ENCODE measurements at regions not wholly inside any gene's neighbourhood (a gene's known extent, or its start where the extent isn't known, plus 50 kb on each side); places are given as distances from the start of the nearest gene placed in this dataset.

DNA sequence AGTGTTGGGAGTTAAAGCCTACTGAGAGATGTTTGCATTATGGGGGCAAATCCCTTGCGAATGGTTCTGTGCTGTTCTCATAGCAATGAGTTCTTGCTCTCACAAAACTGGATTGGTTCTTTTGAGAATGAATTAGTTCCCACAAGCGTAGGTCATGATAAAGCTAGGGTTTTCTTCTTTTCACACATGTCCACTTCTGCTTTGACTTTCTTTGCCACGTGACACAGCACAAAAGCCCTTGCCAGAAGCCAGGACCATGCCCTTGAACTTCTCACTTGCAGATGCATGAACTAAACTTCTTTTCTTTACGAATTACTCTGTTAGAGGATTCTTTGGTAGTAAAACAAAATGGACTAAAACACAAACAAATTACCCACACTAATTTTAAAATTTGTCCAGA, 922.8 kb downstream of the EPHA7 start:
- no peak for DNase-seq
- TF ChIP-seq, protein P1, sequence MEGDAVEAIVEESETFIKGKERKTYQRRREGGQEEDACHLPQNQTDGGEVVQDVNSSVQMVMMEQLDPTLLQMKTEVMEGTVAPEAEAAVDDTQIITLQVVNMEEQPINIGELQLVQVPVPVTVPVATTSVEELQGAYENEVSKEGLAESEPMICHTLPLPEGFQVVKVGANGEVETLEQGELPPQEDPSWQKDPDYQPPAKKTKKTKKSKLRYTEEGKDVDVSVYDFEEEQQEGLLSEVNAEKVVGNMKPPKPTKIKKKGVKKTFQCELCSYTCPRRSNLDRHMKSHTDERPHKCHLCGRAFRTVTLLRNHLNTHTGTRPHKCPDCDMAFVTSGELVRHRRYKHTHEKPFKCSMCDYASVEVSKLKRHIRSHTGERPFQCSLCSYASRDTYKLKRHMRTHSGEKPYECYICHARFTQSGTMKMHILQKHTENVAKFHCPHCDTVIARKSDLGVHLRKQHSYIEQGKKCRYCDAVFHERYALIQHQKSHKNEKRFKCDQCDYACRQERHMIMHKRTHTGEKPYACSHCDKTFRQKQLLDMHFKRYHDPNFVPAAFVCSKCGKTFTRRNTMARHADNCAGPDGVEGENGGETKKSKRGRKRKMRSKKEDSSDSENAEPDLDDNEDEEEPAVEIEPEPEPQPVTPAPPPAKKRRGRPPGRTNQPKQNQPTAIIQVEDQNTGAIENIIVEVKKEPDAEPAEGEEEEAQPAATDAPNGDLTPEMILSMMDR (IDR thresholded peaks at IDR 0.05): no peak
- Mint-ChIP-seq H3K27me3 (no peaks in the 10 kb centered on the region), H3K36me3 (ENCODE audit: low read depth) (no peaks in the 10 kb centered on the region), H3K4me1 (ENCODE audit: low read depth) (no peaks in the 10 kb centered on the region), H3K9me3 (no peaks in the 10 kb centered on the region), H3K27ac (no peak overlapping the region), H3K4me3 (no peak overlapping the region)
- intact Hi-C loops (cut with micrococcal nuclease): no loop called here
- ATAC-seq: no peak
- POLR2A ChIA-PET: interaction anchor here (0.6 kb wide), 1 partner anchor 10 kb away, joined by 3 read pairs; no protein-coding TSS in a partner anchor
- CTCF ChIA-PET: no interaction called here

DNA sequence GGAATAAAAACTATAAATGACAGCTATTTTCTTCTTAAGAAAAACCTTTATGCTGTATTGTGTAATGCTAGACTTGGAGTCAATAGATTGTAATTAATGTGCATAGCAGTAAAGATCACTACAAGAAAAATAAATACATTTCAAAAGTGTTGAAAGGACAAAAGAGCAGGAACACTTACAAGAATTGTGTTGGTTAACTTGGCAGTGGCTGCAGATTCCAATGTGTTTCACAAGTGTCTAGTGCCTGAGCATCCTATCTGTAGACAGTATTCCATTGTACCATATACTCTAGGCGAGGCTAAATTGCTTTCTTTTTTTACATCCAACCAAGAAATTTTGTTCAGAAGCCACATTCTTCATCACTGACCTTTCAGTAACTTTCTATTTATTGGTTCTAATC, 924.1 kb downstream of the EPHA7 start:
- Mint-ChIP-seq H3K4me3 (no peak overlapping the region), H3K36me3 (ENCODE audit: low read depth) (no peaks in the 10 kb centered on the region), H3K9me3 (no peaks in the 10 kb centered on the region), H3K27me3 (no peaks in the 10 kb centered on the region), H3K4me1 (ENCODE audit: low read depth) (no peaks in the 10 kb centered on the region), H3K27ac (no peak overlapping the region)
- DNase-seq (no peak), ATAC-seq (no peak)
- TF ChIP-seq, protein P1 (IDR thresholded peaks at IDR 0.05): no peak
- ChIA-PET POLR2A (no interaction called here), CTCF (no interaction called here)
- intact Hi-C loops (cut with micrococcal nuclease): no loop called here

DNA sequence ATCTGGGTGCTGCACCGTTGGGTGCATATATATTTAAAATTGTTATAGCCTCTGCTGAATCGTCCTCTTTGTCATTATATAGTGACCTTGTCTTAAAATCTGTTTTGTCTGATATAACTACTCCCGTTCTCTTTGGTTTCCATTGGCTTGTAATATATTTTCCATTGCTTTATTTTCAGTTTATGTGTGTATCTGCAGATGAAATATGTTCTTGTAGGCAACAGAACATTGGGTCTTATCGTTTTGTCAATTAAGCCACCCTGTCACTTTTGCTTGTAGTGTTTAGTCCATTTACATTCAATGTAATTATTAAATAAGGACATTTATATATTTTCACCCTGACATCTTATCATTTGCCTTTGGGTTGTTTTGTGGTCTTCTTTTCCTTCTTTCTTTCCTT, 933.9 kb downstream of the EPHA7 start:
- ATAC-seq (no peak), DNase-seq (no peak)
- CTCF ChIA-PET: no interaction called here
- no peak overlapping the region for H3K27ac Mint-ChIP-seq
- no peaks in the 10 kb centered on the region for H3K36me3 Mint-ChIP-seq (ENCODE audit: low read depth)
- H3K4me3 Mint-ChIP-seq: no peak overlapping the region
- no peaks in the 10 kb centered on the region for H3K27me3 Mint-ChIP-seq
- H3K9me3 Mint-ChIP-seq: peaks cover 11% of the 10 kb centered on the region
- H3K4me1 Mint-ChIP-seq (ENCODE audit: low read depth): no peaks in the 10 kb centered on the region
- TF ChIP-seq, protein P1 (IDR thresholded peaks at IDR 0.05): no peak
- POLR2A ChIA-PET: no interaction called here
- intact Hi-C loops (cut with micrococcal nuclease): no loop called here

DNA sequence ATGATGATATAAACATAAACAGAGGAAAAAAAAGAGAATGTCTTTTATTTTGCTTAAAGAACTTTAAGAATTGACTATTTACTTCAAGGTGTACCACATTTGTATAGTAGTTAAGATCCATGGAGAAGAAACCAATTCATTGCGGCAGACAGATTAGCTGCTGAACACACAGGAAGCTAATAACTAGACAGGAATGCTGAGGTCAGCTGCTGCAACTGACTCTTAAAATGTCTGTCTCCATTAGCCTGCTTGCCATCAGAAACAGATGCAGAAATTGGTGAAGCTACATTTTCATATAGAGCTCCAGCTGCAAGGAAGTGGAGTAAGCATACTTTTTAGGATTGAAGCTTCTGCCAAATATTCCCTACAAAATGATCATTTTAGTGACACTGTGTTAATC, 939.5 kb downstream of the EPHA7 start:
- ChIA-PET POLR2A (no interaction called here), CTCF (no interaction called here)
- intact Hi-C loops (cut with micrococcal nuclease): no loop called here
- ATAC-seq (no peak), DNase-seq (no peak)
- no peaks in the 10 kb centered on the region for H3K36me3 Mint-ChIP-seq (ENCODE audit: low read depth)
- TF ChIP-seq, protein P1 (IDR thresholded peaks at IDR 0.05): no peak
- no peak overlapping the region for H3K27ac Mint-ChIP-seq
- no peaks in the 10 kb centered on the region for H3K4me1 Mint-ChIP-seq (ENCODE audit: low read depth)
- H3K9me3 Mint-ChIP-seq: peaks cover 3% of the 10 kb centered on the region
- no peaks in the 10 kb centered on the region for H3K27me3 Mint-ChIP-seq
- H3K4me3 Mint-ChIP-seq: no peak overlapping the region

DNA sequence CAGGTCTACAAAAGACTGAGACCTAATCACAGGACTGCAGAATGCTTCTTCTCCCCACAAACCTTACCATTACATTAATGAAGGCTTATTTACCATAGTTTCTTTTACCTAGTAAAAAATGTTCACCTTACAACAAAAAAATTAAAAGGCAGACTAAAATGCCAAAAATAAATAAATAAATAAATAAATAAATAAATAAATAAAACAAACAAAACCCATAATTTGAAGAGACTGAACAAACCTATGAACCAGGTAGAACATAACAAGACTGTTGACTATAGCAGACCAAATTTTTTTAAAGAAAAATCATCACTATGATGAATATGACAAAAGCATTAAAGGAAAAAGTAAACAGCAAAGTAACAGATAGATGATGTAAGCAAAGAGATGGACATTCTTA, 946.3 kb downstream of the EPHA7 start:
- TF ChIP-seq, protein P1 (IDR thresholded peaks at IDR 0.05): no peak
- Mint-ChIP-seq H3K9me3 (peaks cover 12% of the 10 kb centered on the region), H3K27ac (no peak overlapping the region), H3K36me3 (ENCODE audit: low read depth) (no peaks in the 10 kb centered on the region), H3K27me3 (no peaks in the 10 kb centered on the region), H3K4me3 (no peak overlapping the region), H3K4me1 (ENCODE audit: low read depth) (no peaks in the 10 kb centered on the region)
- intact Hi-C loops (cut with micrococcal nuclease): no loop called here
- ChIA-PET CTCF (no interaction called here), POLR2A (no interaction called here)
- DNase-seq (no peak), ATAC-seq (no peak)

All from activated CD8-positive, alpha-beta T cell treated with anti-CD3 and anti-CD28 coated beads for 36 hours (primary cell).